ENCODE measurements at regions not wholly inside any gene's neighbourhood (a gene's known extent, or its start where the extent isn't known, plus 50 kb on each side); places are given as distances from the start of the nearest gene placed in this dataset.

DNA sequence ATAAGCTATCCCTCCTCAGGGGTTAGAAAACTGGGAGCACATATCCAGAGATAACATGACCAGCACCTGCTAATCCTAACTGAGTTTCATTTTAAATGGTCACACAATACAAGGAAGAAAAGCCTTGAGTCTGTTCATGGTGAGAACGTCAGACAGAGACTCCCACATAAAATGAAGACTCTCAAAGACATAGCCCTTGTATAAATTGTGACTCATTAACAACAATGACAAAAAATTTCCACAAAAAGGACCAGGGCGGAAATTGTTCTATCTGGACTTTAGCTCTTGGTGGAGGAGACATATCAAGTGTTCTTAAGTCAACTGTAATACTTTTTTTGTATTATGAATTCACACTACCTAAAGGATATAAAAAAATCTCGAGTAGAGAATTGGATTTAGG is 313.7 kb upstream of the DCN start:
- Mint-ChIP-seq H3K27me3 (peaks cover 0 to 4% of the 10 kb centered on the region in 2 donors), H3K4me3 (no peak overlapping the region), H3K4me1 (no peaks in the 10 kb centered on the region), H3K27ac (no peak overlapping the region), H3K9me3 (no peaks in the 10 kb centered on the region), H3K36me3 (no peaks in the 10 kb centered on the region)
- H3K27me3 ChIP-seq (replicated peaks in 1 of 2; ENCODE audit: control insufficient read depth in 2 of 2, extremely low read depth in 1 of 2, insufficient read depth in 2 of 2, low read length in 1 of 2) = no peaks in the 10 kb centered on the region
- ATAC-seq (replicated peaks in 1 of 4) = no peak
- WGBS (ENCODE audit: insufficient coverage) = no CpG with 5 or more reads among the region's 3 CpGs
- H3K27ac ChIP-seq (ENCODE audit: low read length) = no peak overlapping the region
- no peaks in the 10 kb centered on the region for H3K4me1 ChIP-seq (ENCODE audit: control insufficient read depth in 1 of 2, extremely low read depth in 1 of 2, insufficient read depth in 2 of 2, low read length in 2 of 2)
- no peaks in the 10 kb centered on the region for H3K9me3 ChIP-seq
- no peak overlapping the region for H3K4me3 ChIP-seq (ENCODE audit: control insufficient read depth in 1 of 2, extremely low read depth in 1 of 2, low read length in 1 of 2)
- DNase-seq = no peak
- CTCF ChIA-PET = interaction anchor here in 1 of 2 donors (0.5 kb wide), 1 partner anchor 651 kb away, joined by 4 read pairs; no protein-coding TSS in a partner anchor
- H3K36me3 ChIP-seq (ENCODE audit: control insufficient read depth in 2 of 2, extremely low read depth in 1 of 2, insufficient read depth in 1 of 2, low read length in 1 of 2) = no peaks in the 10 kb centered on the region
- POLR2A ChIA-PET = no interaction called here

- no peak overlapping the region for H3K4me3 ChIP-seq (ENCODE audit: control insufficient read depth in 1 of 2, extremely low read depth in 1 of 2, low read length in 1 of 2)
- H3K4me3 Mint-ChIP-seq = no peak overlapping the region
- H3K9me3 ChIP-seq = no peaks in the 10 kb centered on the region
- CTCF ChIA-PET = no interaction called here
- H3K36me3 ChIP-seq (ENCODE audit: control insufficient read depth in 2 of 2, extremely low read depth in 1 of 2, insufficient read depth in 1 of 2, low read length in 1 of 2) = no peaks in the 10 kb centered on the region
- peaks cover 2 to 4% of the 10 kb centered on the region in 2 donors for H3K27me3 Mint-ChIP-seq
- POLR2A ChIA-PET = no interaction called here
- H3K27ac ChIP-seq (ENCODE audit: low read length) = no peak overlapping the region
- H3K36me3 Mint-ChIP-seq = no peaks in the 10 kb centered on the region
- no peaks in the 10 kb centered on the region for H3K4me1 Mint-ChIP-seq
- no peaks in the 10 kb centered on the region for H3K9me3 Mint-ChIP-seq
- DNase-seq = no peak
- no peaks in the 10 kb centered on the region for H3K27me3 ChIP-seq (replicated peaks in 1 of 2; ENCODE audit: control insufficient read depth in 2 of 2, extremely low read depth in 1 of 2, insufficient read depth in 2 of 2, low read length in 1 of 2)
- no peak overlapping the region for H3K27ac Mint-ChIP-seq
- no peak for ATAC-seq (replicated peaks in 1 of 4)
- no peaks in the 10 kb centered on the region for H3K4me1 ChIP-seq (ENCODE audit: control insufficient read depth in 1 of 2, extremely low read depth in 1 of 2, insufficient read depth in 2 of 2, low read length in 2 of 2)
These were observed 310.7 kb upstream of the DCN start for GRCh38 chr12:91493308-91493707.

DNA sequence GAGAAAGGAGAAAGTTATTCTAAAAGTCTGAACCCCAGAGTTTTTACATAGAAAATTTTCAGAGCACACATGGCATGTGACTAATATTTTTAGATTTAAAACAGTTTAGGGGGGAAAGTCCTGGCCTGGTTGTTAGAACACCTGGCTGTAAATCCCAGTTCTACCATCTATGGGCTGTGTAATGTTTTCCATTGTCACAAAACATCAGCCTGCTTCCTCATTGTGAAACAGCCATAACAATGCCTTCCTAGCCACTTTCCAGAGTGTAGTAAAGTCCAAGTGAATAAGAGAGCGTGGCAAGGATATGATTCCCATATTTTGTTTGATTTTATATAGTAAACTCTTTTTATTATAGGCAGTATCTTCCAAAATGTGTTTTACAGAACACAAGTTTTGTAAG is 310.0 kb upstream of the DCN start:
- Histone ChIP-seq H3K27ac (ENCODE audit: low read length) (no peak overlapping the region), H3K36me3 (ENCODE audit: control insufficient read depth in 2 of 2, extremely low read depth in 1 of 2, insufficient read depth in 1 of 2, low read length in 1 of 2) (no peaks in the 10 kb centered on the region), H3K9me3 (no peaks in the 10 kb centered on the region), H3K4me1 (ENCODE audit: control insufficient read depth in 1 of 2, extremely low read depth in 1 of 2, insufficient read depth in 2 of 2, low read length in 2 of 2) (no peaks in the 10 kb centered on the region), H3K27me3 (replicated peaks in 1 of 2; ENCODE audit: control insufficient read depth in 2 of 2, extremely low read depth in 1 of 2, insufficient read depth in 2 of 2, low read length in 1 of 2) (no peaks in the 10 kb centered on the region), H3K4me3 (ENCODE audit: control insufficient read depth in 1 of 2, extremely low read depth in 1 of 2, low read length in 1 of 2) (no peak overlapping the region)
- Mint-ChIP-seq H3K36me3 (no peaks in the 10 kb centered on the region), H3K4me3 (no peak overlapping the region), H3K27ac (no peak overlapping the region), H3K27me3 (peaks cover 2 to 4% of the 10 kb centered on the region in 2 donors), H3K9me3 (no peaks in the 10 kb centered on the region), H3K4me1 (no peaks in the 10 kb centered on the region)
- DNase-seq = no peak
- WGBS (ENCODE audit: insufficient coverage) = no CpG with 5 or more reads among the region's 1 CpG
- POLR2A ChIA-PET = no interaction called here
- CTCF ChIA-PET = no interaction called here
- ATAC-seq (replicated peaks in 1 of 4) = no peak

DNA sequence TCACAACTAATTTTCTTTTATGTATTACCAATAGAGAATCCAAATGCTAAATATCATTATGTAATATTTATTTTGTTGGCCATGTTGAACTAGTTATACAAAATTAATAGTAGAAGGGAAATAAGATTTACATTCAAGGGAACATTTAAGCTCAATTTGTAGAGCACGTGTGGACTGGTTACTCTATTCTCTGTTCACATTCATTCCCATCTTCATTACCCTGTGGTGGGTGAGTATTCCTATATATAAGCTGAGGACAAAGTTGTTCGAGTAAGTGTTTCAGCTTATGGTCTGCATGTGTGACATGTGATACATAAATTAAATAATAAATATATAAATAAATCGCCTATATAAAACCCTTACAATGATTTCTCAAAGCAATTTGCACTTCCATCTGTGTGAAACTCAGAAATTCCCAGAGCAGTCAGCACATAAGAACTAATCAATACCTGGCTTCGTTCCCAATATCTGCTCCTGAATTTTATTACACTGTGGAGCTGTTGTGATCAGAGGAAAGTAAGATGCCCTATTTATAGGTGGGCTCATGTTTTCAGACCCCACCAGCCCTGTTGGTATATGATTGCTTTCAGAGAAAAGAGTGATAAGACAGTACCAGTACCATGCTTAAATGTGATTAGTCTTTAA is 308.2 kb upstream of the DCN start:
- H3K4me1 ChIP-seq (ENCODE audit: control insufficient read depth in 1 of 2, extremely low read depth in 1 of 2, insufficient read depth in 2 of 2, low read length in 2 of 2) = no peaks in the 10 kb centered on the region
- POLR2A ChIA-PET = interaction anchor here in 1 of 2 donors (0.5 kb wide), 1 partner anchor 1141 kb away, joined by 3 read pairs; no protein-coding TSS in a partner anchor
- Mint-ChIP-seq H3K9me3 (no peaks in the 10 kb centered on the region), H3K4me1 (no peaks in the 10 kb centered on the region), H3K27ac (no peak overlapping the region), H3K4me3 (no peak overlapping the region), H3K27me3 (peaks cover 10 to 13% of the 10 kb centered on the region in 2 donors), H3K36me3 (no peaks in the 10 kb centered on the region)
- H3K27me3 ChIP-seq (replicated peaks in 1 of 2; ENCODE audit: control insufficient read depth in 2 of 2, extremely low read depth in 1 of 2, insufficient read depth in 2 of 2, low read length in 1 of 2) = no peaks in the 10 kb centered on the region
- DNase-seq = no peak
- H3K9me3 ChIP-seq = no peaks in the 10 kb centered on the region
- no peaks in the 10 kb centered on the region for H3K36me3 ChIP-seq (ENCODE audit: control insufficient read depth in 2 of 2, extremely low read depth in 1 of 2, insufficient read depth in 1 of 2, low read length in 1 of 2)
- CTCF ChIA-PET = interaction anchor here in 1 of 2 donors (0.6 kb wide), 1 partner anchor 1836 kb away, joined by 5 read pairs; no protein-coding TSS in a partner anchor
- WGBS (ENCODE audit: insufficient coverage) = no CpG with 5 or more reads among the region's 4 CpGs
- H3K27ac ChIP-seq (ENCODE audit: low read length) = no peak overlapping the region
- ATAC-seq (replicated peaks in 1 of 4) = no peak
- no peak overlapping the region for H3K4me3 ChIP-seq (ENCODE audit: control insufficient read depth in 1 of 2, extremely low read depth in 1 of 2, low read length in 1 of 2)

DNA sequence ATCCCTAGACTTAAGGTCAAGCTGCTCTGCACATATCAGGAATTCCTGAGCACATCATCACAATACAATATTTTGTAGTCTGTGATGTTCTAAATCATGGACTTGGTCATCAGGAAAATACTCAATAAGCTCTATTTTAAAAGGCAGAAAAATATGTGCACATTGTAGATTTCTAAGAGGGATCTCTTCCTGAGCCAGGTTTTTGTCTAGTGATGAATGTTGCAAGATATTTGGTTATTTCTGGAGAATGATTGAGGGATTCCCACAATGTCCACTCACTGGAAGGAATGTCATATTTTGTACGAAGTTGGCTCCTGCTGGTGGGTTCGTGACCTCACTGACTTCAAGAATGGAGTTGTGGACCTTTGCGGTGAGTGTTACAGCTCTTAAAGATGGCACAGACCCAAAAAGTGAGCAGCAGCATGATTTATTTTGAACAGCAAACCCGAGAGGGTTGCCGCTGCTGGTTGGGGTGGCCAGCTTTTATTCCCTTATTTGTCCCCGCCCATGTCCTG is 300.9 kb upstream of the DCN start:
- Histone ChIP-seq H3K4me1 (ENCODE audit: control insufficient read depth in 1 of 2, extremely low read depth in 1 of 2, insufficient read depth in 2 of 2, low read length in 2 of 2) (no peaks in the 10 kb centered on the region), H3K4me3 (ENCODE audit: control insufficient read depth in 1 of 2, extremely low read depth in 1 of 2, low read length in 1 of 2) (no peak overlapping the region), H3K27me3 (replicated peaks in 1 of 2; ENCODE audit: control insufficient read depth in 2 of 2, extremely low read depth in 1 of 2, insufficient read depth in 2 of 2, low read length in 1 of 2) (no peaks in the 10 kb centered on the region), H3K9me3 (no peaks in the 10 kb centered on the region), H3K27ac (ENCODE audit: low read length) (no peak overlapping the region), H3K36me3 (ENCODE audit: control insufficient read depth in 2 of 2, extremely low read depth in 1 of 2, insufficient read depth in 1 of 2, low read length in 1 of 2) (no peaks in the 10 kb centered on the region)
- 92% methylated on average over 5 of the region's 6 CpGs for WGBS (ENCODE audit: insufficient coverage)
- ChIA-PET CTCF (no interaction called here), POLR2A (interaction anchor here in 1 of 2 donors (0.6 kb wide), 1 partner anchor 7 kb away, joined by 3 read pairs; no protein-coding TSS in a partner anchor)
- no peaks in the 10 kb centered on the region for H3K4me1 Mint-ChIP-seq
- no peak overlapping the region for H3K27ac Mint-ChIP-seq
- H3K4me3 Mint-ChIP-seq = no peak overlapping the region
- peaks cover 10 to 11% of the 10 kb centered on the region in 2 donors for H3K27me3 Mint-ChIP-seq
- H3K9me3 Mint-ChIP-seq = no peaks in the 10 kb centered on the region
- H3K36me3 Mint-ChIP-seq = no peaks in the 10 kb centered on the region
- no peak for DNase-seq
- ATAC-seq (replicated peaks in 1 of 4) = no peak

GRCh38 chr12:91482231-91482630 is 299.6 kb upstream of the DCN start:
- Mint-ChIP-seq H3K27ac (no peak overlapping the region), H3K27me3 (peaks cover 8 to 11% of the 10 kb centered on the region in 2 donors), H3K9me3 (no peaks in the 10 kb centered on the region), H3K4me3 (no peak overlapping the region), H3K36me3 (no peaks in the 10 kb centered on the region), H3K4me1 (no peaks in the 10 kb centered on the region)
- H3K4me3 ChIP-seq (ENCODE audit: control insufficient read depth in 1 of 2, extremely low read depth in 1 of 2, low read length in 1 of 2) = no peak overlapping the region
- H3K27me3 ChIP-seq (replicated peaks in 1 of 2; ENCODE audit: control insufficient read depth in 2 of 2, extremely low read depth in 1 of 2, insufficient read depth in 2 of 2, low read length in 1 of 2) = no peaks in the 10 kb centered on the region
- ATAC-seq (replicated peaks in 1 of 4) = no peak
- H3K27ac ChIP-seq (ENCODE audit: low read length) = no peak overlapping the region
- no CpG with 5 or more reads among the region's 1 CpG for WGBS (ENCODE audit: insufficient coverage)
- no peaks in the 10 kb centered on the region for H3K36me3 ChIP-seq (ENCODE audit: control insufficient read depth in 2 of 2, extremely low read depth in 1 of 2, insufficient read depth in 1 of 2, low read length in 1 of 2)
- no peaks in the 10 kb centered on the region for H3K4me1 ChIP-seq (ENCODE audit: control insufficient read depth in 1 of 2, extremely low read depth in 1 of 2, insufficient read depth in 2 of 2, low read length in 2 of 2)
- ChIA-PET CTCF (no interaction called here), POLR2A (interaction anchor here in 1 of 2 donors (0.7 kb wide), 1 partner anchor 729 kb away, joined by 3 read pairs; no protein-coding TSS in a partner anchor)
- H3K9me3 ChIP-seq = no peaks in the 10 kb centered on the region
- DNase-seq = no peak

Measured in T-cell (primary cell).